ENCODE measurements at regions not wholly inside any gene's neighbourhood (a gene's known extent, or its start where the extent isn't known, plus 50 kb on each side); places are given as distances from the start of the nearest gene placed in this dataset.

DNA sequence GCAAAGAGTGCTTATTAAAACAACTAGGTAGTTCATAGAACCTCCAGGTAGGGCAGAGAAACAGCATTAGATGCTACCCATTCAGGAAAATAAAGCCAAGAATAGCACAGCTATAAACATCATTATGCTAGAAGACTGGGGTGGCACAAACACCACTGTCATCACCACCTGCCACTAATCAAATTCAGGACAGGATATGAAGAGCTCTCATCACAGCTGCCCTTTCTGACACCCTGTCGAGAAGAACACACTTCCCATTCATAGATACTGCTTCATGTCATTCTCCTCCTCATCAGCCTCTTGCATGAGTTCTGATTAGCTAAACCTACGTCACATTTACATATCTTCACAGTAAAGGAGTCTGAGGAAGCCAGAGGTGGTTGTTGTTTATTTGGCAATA lies 692.3 kb upstream of the HS3ST1 start:
- TF ChIP-seq, protein P1, sequence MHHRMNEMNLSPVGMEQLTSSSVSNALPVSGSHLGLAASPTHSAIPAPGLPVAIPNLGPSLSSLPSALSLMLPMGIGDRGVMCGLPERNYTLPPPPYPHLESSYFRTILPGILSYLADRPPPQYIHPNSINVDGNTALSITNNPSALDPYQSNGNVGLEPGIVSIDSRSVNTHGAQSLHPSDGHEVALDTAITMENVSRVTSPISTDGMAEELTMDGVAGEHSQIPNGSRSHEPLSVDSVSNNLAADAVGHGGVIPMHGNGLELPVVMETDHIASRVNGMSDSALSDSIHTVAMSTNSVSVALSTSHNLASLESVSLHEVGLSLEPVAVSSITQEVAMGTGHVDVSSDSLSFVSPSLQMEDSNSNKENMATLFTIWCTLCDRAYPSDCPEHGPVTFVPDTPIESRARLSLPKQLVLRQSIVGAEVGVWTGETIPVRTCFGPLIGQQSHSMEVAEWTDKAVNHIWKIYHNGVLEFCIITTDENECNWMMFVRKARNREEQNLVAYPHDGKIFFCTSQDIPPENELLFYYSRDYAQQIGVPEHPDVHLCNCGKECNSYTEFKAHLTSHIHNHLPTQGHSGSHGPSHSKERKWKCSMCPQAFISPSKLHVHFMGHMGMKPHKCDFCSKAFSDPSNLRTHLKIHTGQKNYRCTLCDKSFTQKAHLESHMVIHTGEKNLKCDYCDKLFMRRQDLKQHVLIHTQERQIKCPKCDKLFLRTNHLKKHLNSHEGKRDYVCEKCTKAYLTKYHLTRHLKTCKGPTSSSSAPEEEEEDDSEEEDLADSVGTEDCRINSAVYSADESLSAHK (tag by site-specific recombination; IDR thresholded peaks at IDR 0.05): no peak
- TF ChIP-seq ZBTB21 (tag by site-specific recombination; IDR thresholded peaks at IDR 0.05): no peak
- no peak for TF ChIP-seq KLF16 (tag by site-specific recombination; IDR thresholded peaks at IDR 0.05)
- no peak for TF ChIP-seq ZBTB20 (tag by site-specific recombination; IDR thresholded peaks at IDR 0.05)
- TF ChIP-seq, protein P2, sequence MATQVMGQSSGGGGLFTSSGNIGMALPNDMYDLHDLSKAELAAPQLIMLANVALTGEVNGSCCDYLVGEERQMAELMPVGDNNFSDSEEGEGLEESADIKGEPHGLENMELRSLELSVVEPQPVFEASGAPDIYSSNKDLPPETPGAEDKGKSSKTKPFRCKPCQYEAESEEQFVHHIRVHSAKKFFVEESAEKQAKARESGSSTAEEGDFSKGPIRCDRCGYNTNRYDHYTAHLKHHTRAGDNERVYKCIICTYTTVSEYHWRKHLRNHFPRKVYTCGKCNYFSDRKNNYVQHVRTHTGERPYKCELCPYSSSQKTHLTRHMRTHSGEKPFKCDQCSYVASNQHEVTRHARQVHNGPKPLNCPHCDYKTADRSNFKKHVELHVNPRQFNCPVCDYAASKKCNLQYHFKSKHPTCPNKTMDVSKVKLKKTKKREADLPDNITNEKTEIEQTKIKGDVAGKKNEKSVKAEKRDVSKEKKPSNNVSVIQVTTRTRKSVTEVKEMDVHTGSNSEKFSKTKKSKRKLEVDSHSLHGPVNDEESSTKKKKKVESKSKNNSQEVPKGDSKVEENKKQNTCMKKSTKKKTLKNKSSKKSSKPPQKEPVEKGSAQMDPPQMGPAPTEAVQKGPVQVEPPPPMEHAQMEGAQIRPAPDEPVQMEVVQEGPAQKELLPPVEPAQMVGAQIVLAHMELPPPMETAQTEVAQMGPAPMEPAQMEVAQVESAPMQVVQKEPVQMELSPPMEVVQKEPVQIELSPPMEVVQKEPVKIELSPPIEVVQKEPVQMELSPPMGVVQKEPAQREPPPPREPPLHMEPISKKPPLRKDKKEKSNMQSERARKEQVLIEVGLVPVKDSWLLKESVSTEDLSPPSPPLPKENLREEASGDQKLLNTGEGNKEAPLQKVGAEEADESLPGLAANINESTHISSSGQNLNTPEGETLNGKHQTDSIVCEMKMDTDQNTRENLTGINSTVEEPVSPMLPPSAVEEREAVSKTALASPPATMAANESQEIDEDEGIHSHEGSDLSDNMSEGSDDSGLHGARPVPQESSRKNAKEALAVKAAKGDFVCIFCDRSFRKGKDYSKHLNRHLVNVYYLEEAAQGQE (tag by site-specific recombination; IDR thresholded peaks at IDR 0.05): no peak
- TF ChIP-seq, protein P3, sequence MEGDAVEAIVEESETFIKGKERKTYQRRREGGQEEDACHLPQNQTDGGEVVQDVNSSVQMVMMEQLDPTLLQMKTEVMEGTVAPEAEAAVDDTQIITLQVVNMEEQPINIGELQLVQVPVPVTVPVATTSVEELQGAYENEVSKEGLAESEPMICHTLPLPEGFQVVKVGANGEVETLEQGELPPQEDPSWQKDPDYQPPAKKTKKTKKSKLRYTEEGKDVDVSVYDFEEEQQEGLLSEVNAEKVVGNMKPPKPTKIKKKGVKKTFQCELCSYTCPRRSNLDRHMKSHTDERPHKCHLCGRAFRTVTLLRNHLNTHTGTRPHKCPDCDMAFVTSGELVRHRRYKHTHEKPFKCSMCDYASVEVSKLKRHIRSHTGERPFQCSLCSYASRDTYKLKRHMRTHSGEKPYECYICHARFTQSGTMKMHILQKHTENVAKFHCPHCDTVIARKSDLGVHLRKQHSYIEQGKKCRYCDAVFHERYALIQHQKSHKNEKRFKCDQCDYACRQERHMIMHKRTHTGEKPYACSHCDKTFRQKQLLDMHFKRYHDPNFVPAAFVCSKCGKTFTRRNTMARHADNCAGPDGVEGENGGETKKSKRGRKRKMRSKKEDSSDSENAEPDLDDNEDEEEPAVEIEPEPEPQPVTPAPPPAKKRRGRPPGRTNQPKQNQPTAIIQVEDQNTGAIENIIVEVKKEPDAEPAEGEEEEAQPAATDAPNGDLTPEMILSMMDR (tag by site-specific recombination; IDR thresholded peaks at IDR 0.05): no peak
- TF ChIP-seq, protein P4, sequence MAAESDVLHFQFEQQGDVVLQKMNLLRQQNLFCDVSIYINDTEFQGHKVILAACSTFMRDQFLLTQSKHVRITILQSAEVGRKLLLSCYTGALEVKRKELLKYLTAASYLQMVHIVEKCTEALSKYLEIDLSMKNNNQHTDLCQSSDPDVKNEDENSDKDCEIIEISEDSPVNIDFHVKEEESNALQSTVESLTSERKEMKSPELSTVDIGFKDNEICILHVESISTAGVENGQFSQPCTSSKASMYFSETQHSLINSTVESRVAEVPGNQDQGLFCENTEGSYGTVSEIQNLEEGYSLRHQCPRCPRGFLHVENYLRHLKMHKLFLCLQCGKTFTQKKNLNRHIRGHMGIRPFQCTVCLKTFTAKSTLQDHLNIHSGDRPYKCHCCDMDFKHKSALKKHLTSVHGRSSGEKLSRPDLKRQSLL (tag by site-specific recombination; IDR thresholded peaks at IDR 0.05): no peak
- TF ChIP-seq ZNF350 (tag by site-specific recombination; IDR thresholded peaks at IDR 0.05): no peak
- TF ChIP-seq, protein P5, sequence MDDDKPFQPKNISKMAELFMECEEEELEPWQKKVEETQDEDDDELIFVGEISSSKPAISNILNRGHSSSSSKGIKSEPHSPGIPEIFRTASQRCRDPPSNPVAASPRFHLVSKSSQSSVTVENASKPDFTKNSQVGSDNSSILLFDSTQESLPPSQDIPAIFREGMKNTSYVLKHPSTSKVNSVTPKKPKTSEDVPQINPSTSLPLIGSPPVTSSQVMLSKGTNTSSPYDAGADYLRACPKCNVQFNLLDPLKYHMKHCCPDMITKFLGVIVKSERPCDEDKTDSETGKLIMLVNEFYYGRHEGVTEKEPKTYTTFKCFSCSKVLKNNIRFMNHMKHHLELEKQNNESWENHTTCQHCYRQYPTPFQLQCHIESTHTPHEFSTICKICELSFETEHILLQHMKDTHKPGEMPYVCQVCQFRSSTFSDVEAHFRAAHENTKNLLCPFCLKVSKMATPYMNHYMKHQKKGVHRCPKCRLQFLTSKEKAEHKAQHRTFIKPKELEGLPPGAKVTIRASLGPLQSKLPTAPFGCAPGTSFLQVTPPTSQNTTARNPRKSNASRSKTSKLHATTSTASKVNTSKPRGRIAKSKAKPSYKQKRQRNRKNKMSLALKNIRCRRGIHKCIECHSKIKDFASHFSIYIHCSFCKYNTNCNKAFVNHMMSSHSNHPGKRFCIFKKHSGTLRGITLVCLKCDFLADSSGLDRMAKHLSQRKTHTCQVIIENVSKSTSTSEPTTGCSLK (tag by site-specific recombination; IDR thresholded peaks at IDR 0.05): no peak
- TF ChIP-seq ZNF37A (tag by site-specific recombination; IDR thresholded peaks at IDR 0.05): no peak
- no peak for TF ChIP-seq ZNF221 (tag by site-specific recombination; IDR thresholded peaks at IDR 0.05; ENCODE audit: borderline replicate concordance)
- no peak for TF ChIP-seq SETDB1 (IDR thresholded peaks at IDR 0.05; ENCODE audit: insufficient read length, low read length)
- TF ChIP-seq ZBTB7A (tag by site-specific recombination; IDR thresholded peaks at IDR 0.05; ENCODE audit: low read depth): no peak
- no peak for TF ChIP-seq ZNF510 (tag by site-specific recombination; IDR thresholded peaks at IDR 0.05; ENCODE audit: insufficient replicate concordance)
